ENCODE measurements at regions not wholly inside any gene's neighbourhood (a gene's known extent, or its start where the extent isn't known, plus 50 kb on each side); places are given as distances from the start of the nearest gene placed in this dataset.

- H3K4me3 ChIP-seq (replicated peaks in 1 of 3): no peak overlapping the region
- no peak for TF ChIP-seq POLR2A (IDR thresholded peaks at IDR 0.05)
- TF ChIP-seq CTCF (IDR thresholded peaks at IDR 0.05): no peak
- no peaks in the 10 kb centered on the region for H3K36me3 ChIP-seq
- intact Hi-C loops (cut with DNase I): no loop called here
- no peak overlapping the region for H3K27ac ChIP-seq
- H3K4me1 ChIP-seq: peaks cover 0 to 4% of the 10 kb centered on the region in 2 donors
- H3K27me3 ChIP-seq: no peaks in the 10 kb centered on the region
- 88 to 90% methylated on average over 3 of the region's 3 CpGs for WGBS, 2 donors
- no peak for DNase-seq
- H3K9me3 ChIP-seq: no peaks in the 10 kb centered on the region
Observed at GRCh38 chr13:87867426-87867825, 196.3 kb downstream of the SLITRK5 start.

DNA sequence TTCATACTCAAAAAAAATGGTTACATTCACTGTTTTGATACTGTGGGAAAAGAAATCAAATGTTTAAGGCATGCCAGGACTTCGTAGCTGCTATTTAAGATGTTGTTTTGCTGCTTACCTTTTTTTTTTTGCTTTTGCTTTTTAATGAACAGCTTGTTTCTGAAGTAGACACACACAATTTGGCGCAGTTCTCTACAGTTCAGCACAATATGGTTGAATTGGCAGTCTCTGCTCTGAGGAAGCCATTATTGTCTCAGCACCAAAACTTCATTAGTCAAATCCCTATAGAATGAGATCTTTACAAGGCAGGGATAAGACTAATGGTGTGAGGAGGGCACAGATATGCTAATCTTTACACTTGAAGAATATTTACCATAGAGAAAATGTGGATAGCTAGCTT is 197.6 kb downstream of the SLITRK5 start:
- H3K27me3 ChIP-seq: no peaks in the 10 kb centered on the region
- H3K4me1 ChIP-seq: no peaks in the 10 kb centered on the region
- 90 to 91% methylated on average over 2 of the region's 2 CpGs for WGBS, 2 donors
- TF ChIP-seq POLR2A (IDR thresholded peaks at IDR 0.05): no peak
- TF ChIP-seq CTCF (IDR thresholded peaks at IDR 0.05): no peak
- H3K9me3 ChIP-seq: no peaks in the 10 kb centered on the region
- H3K36me3 ChIP-seq: no peaks in the 10 kb centered on the region
- H3K27ac ChIP-seq: no peak overlapping the region
- intact Hi-C loops (cut with DNase I): no loop called here
- no peak overlapping the region for H3K4me3 ChIP-seq (replicated peaks in 1 of 3)
- DNase-seq: no peak

- no peak overlapping the region for H3K27ac ChIP-seq
- no peaks in the 10 kb centered on the region for H3K4me1 ChIP-seq
- WGBS, 2 donors: 72 to 82% methylated on average over 2 of the region's 2 CpGs
- no peaks in the 10 kb centered on the region for H3K27me3 ChIP-seq
- DNase-seq: no peak
- H3K36me3 ChIP-seq: no peaks in the 10 kb centered on the region
- no peaks in the 10 kb centered on the region for H3K9me3 ChIP-seq
- intact Hi-C loops (cut with DNase I): no loop called here
- H3K4me3 ChIP-seq (replicated peaks in 1 of 3): no peak overlapping the region
- TF ChIP-seq POLR2A (IDR thresholded peaks at IDR 0.05) (no peak), CTCF (IDR thresholded peaks at IDR 0.05) (no peak)
Observed at GRCh38 chr13:87872813-87873212, 201.6 kb downstream of the SLITRK5 start.

DNA sequence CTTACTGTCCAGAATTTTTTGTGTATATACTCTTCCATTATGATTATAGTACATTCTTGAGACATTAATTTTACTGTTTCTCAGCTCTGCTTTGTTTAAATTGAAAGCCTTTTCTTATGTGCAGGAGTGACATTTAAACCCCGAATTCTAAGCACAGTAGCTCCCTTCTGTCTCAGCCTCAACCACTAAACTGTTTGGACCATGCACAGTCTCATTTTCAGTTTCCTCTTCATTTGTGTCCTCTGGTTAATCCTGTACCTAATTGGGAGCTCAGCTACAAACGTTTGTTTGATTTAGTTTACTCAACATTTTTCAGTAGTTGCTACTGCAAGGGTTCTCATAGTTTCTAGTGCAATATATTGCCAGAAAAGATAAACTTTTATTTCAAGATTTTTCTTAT is 206.3 kb downstream of the SLITRK5 start:
- Histone ChIP-seq H3K36me3 (no peaks in the 10 kb centered on the region), H3K4me1 (no peaks in the 10 kb centered on the region), H3K4me3 (replicated peaks in 1 of 3) (no peak overlapping the region), H3K27ac (no peak overlapping the region), H3K27me3 (no peaks in the 10 kb centered on the region), H3K9me3 (no peaks in the 10 kb centered on the region)
- intact Hi-C loops (cut with DNase I): no loop called here
- DNase-seq: no peak
- 54 to 57% methylated on average over 2 of the region's 2 CpGs for WGBS, 2 donors
- no peak for TF ChIP-seq CTCF (IDR thresholded peaks at IDR 0.05)
- TF ChIP-seq POLR2A (IDR thresholded peaks at IDR 0.05): no peak

DNA sequence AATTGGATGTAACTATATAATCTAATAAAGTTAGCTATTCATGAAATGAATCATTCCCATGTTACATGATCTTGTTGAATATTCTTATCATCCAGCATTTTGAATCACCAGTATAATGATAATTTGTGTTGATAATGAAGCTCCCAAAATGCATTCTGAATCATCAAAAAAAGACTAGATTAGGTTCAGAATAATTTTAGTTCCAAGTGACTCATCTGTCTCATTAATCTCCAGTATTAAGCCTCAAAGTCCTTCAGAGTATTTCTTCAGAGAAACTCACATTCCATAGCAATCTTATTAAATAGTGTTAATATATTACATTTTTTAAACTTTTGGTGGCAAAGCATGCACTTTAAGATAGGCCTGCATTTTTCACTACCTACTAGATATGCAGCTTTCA is 207.5 kb downstream of the SLITRK5 start:
- Histone ChIP-seq H3K27ac (no peak overlapping the region), H3K9me3 (no peaks in the 10 kb centered on the region), H3K36me3 (no peaks in the 10 kb centered on the region), H3K4me1 (no peaks in the 10 kb centered on the region), H3K27me3 (no peaks in the 10 kb centered on the region), H3K4me3 (replicated peaks in 1 of 3) (no peak overlapping the region)
- TF ChIP-seq CTCF (IDR thresholded peaks at IDR 0.05): no peak
- TF ChIP-seq POLR2A (IDR thresholded peaks at IDR 0.05): no peak
- intact Hi-C loops (cut with DNase I): no loop called here
- DNase-seq: no peak

Data from thyroid gland (tissue), 4 donors.